MM.1S (cell line): ENCODE measurements at regions not wholly inside any gene's neighbourhood (a gene's known extent, or its start where the extent isn't known, plus 50 kb on each side); places are given as distances from the start of the nearest gene placed in this dataset.

Experiments used
- EZH2phosphoT487 ChIP-seq: fragments of 300-600 bp; sonication (generic); IDR thresholded peaks from 2 replicates; pipeline ENCODE4 v1.6.1; 2018; ENCODE audit warnings: antibody characterized with exemption, low read length
- TF ChIP-seq, protein P1 (sequence below): fragments of 300-600 bp; sonication (generic); IDR thresholded peaks from 2 replicates; pipeline ENCODE4 v1.5.1; 2016; ENCODE audit warnings: antibody characterized with exemption, low read length, mixed read lengths

DNA sequence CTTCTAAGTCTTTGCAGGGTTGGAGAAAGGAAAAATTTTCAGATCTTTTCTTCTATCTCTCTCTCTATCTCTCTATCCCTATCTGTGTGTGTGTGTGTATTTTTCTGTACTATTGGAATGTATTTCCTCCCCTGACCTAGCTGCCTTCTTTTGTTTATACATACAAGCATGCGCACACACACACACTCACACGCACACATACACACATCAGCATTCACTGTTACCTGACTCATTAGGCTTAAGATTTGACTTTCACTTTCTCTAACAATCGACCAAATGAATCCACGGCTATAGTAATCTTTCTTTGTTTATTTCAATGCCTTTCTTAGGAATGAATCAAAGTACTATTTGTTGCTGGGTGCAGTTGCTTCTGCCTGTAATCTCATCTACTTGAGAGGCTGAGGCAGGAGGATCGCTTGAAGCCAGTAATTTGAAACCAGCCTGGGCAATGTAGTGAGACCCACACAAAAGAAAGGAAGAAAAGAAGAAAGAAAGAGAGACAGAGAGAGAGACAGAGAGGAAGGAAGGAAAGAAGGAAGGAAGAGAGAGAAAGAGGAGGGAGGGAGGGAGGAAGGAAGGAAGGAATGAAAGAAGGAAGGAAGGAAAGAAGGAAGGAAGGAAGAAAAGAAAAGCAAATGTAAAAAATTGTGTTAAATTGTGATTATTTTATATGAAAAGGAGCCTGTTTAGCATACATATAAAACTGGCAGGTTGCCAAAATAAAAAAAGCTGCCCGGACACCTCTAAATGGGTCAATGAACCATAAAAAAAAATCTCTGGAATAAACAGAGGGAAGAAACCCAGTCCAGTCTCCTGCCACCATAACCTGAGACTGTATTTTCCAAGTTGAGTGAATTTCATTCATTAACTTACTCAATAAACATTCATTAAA is 206.8 kb downstream of the ZNF326 start:
- TF ChIP-seq, protein P1, sequence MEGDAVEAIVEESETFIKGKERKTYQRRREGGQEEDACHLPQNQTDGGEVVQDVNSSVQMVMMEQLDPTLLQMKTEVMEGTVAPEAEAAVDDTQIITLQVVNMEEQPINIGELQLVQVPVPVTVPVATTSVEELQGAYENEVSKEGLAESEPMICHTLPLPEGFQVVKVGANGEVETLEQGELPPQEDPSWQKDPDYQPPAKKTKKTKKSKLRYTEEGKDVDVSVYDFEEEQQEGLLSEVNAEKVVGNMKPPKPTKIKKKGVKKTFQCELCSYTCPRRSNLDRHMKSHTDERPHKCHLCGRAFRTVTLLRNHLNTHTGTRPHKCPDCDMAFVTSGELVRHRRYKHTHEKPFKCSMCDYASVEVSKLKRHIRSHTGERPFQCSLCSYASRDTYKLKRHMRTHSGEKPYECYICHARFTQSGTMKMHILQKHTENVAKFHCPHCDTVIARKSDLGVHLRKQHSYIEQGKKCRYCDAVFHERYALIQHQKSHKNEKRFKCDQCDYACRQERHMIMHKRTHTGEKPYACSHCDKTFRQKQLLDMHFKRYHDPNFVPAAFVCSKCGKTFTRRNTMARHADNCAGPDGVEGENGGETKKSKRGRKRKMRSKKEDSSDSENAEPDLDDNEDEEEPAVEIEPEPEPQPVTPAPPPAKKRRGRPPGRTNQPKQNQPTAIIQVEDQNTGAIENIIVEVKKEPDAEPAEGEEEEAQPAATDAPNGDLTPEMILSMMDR, result no peak
- no peak for TF ChIP-seq EZH2phosphoT487
